Stromal cell of bone marrow (primary cell): ENCODE measurements at regions not wholly inside any gene's neighbourhood (a gene's known extent, or its start where the extent isn't known, plus 50 kb on each side); places are given as distances from the start of the nearest gene placed in this dataset.

Source experiments
- DNase-seq: peaks from one replicate; pipeline ENCODE4 v3.0.0-alpha.2; 2012; ENCODE audit warnings: low read depth

DNA sequence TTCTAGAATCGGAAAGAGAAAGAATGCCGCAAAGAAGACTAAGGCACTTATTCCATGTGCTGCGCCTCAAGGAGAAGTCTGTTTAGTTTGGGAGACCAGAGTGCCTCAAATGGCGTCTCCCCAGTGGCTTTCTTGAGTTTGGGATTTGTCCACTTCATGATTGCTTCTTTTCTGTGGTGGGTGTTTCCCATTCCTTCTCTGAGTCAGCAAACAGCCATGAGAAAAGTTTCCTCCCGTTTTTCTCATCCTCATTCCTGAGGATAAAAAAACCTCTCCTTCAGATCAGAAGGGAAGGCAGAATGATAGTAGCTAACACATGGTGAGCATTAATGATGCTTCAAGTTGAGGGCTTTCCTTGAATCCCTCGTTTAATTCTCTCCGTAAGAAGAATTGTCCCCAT, 275.9 kb upstream of the WWC1 start:
- peak; percentile 18 for DNase-seq

GRCh38 chr5:168017313-168017712, 274.1 kb upstream of the WWC1 start:
- no peak for DNase-seq

- DNase-seq: no peak
Measured at GRCh38 chr5:168019143-168019542, 272.3 kb upstream of the WWC1 start.

DNA sequence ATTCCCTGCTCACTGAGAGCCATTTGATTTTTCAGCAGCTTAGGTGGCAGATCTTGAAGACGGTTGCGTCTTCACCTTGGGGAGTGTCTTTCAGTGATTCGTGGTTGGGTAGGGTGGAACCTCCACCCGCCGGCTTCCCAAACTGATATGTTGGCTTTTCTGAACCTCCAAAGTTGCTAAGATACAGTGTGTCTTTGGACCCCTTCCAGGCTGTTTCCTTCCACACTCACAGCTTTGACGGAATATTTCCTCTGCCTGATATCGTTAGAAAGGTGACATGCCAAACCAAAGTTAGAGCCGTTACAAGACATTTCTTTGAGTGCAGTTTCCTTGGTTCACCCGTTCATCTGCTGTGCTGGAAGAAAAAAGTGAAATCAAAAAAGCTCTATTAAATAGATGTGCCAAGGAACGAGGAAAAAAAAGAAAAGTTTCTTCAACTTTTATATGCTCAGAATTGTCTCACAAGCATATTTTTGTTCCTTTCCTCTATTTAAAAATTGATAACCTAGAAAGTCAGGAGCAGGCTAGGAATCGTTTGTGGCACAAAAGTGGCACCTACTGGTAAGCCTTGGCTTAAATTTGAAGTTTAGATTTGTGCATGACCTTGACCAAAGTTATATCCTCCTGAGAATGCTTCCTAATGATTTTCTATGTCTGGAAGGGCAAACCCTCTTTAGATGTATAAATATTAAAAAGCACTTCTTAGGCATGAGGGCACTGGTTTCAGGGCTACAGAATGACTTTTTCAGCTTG, 270.7 kb upstream of the WWC1 start:
- peak; percentile 17 for DNase-seq

GRCh38 chr5:168022446-168023169, 268.8 kb upstream of the WWC1 start:
- DNase-seq: no peak

DNA sequence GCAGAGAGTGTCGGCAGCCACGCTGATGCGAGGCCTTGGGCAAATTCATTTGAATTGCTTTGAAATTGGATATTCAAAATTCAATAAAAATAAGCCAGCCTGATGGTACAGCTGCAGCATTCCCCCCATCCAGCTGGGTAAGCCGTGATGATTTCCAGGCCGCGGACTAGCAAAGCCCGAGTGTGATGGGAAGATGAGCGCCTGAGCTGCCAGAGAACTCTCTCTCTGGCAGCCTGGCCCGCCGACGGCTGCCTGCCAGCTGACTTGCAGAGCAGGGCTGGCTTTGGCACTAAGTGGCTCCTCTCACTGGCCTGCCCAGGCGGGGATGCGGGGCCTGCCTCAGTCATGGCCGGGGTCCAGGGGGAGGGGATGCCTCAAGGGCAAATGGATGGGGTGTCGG, 268.3 kb upstream of the WWC1 start:
- no peak for DNase-seq

DNA sequence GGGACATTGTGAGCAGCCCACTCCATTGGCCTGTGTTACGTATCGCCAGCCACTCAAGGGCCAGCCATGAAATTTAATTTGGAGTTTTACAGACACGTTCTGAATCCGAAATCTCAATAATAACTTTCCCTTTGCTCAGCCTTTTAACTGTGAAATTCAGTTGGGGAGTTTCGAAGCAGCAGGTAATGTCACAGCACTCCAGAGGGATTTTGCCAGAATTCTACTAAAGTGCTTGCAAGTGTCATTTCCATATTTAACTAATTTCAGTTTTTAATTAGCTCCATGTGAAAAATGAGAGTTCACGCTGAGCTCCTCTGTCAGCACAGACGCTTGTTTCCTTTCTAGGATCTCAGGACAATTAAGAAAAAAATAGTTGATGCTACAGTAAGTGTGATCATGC, 267.1 kb upstream of the WWC1 start:
- DNase-seq: no peak

DNA sequence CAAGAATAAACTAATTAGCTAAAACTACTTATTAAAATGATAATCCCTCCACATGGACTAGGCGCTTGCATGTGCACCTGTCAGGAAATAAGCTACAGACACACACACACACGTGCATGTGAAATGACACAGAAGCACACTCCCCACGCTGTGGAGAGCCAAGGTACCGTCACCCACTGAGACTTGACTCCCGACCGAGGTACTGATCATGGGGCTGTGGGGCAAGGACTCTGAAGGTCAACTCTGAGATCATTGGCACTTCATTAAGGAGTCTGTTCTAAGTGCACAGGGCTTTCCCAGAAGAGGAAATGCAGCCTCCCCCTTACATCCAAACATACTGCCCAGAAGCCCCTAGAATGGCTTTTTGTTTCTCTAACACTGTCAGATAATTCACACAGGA, 264.4 kb upstream of the WWC1 start:
- DNase-seq: no peak

DNA sequence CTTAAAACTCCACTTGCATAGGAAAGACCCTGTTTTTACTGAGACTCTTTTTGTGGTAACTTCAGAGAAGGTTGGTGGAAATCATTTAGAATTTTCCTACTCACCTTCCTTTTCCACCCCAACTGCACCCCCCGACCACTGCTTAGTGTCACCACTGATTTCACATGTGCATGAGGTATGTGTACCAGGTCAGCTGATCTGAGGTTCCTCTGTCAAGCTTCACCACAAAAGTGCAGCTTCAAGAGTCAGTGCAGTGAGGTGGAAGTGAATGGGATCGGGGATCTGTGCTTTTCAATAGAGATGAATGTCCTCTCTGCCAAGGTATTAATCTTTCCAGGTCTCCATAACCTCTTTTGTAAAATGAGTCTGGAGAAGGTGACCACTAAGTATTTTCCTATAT, 260.5 kb upstream of the WWC1 start:
- DNase-seq: no peak

- DNase-seq: no peak
Measured at GRCh38 chr5:168031614-168032013, 259.8 kb upstream of the WWC1 start.

- DNase-seq: no peak
Measured at GRCh38 chr5:168039039-168039438, 252.4 kb upstream of the WWC1 start.

DNA sequence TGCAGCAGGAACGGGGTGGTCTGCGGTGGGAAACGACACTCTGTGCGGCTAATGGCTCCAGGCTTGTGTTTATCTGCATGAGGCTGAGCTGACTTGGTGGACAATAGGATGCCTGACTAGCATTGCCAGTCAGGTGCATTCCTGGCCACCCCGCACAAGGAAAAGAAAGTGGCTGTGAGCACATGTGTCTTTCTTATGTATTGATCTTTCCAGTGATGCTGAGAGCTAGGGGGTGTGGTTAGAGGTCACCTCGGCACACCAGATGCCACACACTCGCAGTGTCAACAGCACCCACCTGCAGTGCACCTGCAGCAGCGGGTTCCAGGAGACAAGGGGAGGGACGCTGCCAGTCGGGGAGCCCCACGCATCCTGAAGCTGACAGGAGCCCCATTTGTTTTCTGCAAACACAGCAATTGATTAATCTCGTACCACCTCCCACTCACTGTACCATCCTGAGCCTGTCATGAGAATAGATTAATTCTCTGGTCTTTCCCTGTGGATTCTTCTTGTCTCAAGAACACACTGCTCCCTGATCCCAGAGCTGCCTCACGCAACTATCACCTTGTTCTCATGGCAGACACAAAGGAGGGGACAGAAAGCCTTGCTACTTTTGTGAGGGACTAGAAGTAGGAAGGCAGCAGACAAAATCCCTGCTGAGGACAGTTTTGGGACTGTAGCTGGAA, 251.7 kb upstream of the WWC1 start:
- DNase-seq: no peak

- no peak for DNase-seq
Measured at GRCh38 chr5:168041583-168041982, 249.9 kb upstream of the WWC1 start.

DNA sequence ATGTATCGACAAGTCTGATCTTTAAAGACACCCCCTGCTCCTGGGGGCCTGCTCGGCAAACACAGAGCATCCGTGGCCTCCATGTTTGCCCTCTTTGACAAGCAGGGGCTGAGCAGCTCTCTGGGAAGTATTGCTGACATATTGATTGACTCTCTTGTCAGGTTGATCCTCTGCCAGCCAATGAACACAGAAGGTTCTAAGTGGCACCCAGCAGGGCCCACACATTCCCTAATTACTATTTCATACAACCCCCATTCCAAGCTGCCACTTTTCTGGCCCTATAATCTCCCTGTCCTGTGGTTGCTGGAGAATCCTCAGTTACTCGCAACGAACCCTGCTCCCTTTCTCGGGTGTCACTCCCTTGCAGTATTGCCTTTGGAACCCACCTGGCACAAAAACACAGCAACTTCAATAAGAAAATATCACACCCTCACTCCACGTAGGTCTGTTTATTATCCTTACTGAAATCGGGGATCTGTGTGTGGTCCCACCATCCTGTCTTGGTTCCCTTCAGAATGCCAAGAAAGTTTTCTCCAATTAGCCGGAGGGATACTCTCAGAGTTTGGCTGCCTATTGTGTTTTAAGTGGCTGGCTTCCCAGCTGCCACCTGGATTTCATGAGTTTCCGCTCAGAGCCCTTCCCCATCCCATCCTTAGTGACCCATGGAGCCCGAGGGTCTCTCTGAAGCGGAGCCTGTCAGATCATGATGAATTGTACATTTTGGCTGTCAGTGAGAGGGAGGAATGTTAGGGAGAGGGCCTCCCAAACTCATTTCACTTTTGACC, 249.0 kb upstream of the WWC1 start:
- no peak for DNase-seq

GRCh38 chr5:168046163-168046562, 245.3 kb upstream of the WWC1 start:
- no peak for DNase-seq

DNA sequence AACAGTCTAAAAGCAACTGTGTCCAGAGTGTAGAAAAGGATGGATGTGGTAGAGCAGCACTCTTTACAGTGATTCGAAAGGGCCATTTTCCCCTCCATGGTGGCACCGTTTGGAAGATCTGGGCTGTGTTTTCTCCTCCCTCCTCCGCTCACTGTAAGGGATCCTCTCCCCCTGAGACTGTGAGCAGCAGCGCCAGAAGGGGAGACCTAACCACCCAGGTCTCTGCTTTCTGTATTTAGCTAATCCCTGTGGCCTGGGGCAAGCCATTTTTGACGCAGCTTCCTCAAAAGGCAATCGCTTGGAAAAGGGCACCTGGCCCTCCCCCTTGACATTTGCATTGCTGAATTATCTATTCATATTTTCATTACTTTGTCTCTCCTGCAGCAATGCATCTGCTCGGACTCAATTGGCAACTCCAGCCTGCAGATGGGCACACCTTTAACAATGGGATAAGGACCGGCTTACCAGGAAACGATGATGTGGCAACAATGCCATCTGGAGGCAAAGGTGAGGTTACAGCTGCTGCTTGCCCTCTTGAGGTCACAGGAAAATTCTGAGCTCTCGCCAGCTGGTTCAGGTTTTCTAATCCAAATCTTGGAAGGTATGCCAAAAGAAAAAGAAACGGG, 244.3 kb upstream of the WWC1 start:
- peak; percentile 8 for DNase-seq

GRCh38 chr5:168047669-168048111, 243.8 kb upstream of the WWC1 start:
- no peak for DNase-seq

DNA sequence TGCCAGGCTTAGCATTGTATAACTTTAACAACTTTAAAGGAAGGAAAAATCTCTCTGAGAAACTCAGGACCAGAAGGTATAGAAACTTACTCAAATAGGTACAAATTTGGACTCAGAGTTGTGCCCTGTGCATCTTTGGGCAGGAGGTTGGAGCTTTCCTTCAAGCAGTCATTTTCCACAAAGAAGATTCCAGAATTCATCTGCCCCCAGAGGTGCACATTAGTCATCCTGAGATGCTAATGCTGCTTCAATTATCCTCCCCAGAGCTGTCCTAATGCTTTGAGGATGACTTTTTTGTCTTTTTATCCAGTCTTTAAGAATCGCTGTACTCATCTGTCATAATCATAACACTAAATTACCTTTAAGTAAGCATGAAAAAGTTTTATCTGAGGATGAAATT, 243.0 kb upstream of the WWC1 start:
- DNase-seq: no peak

DNA sequence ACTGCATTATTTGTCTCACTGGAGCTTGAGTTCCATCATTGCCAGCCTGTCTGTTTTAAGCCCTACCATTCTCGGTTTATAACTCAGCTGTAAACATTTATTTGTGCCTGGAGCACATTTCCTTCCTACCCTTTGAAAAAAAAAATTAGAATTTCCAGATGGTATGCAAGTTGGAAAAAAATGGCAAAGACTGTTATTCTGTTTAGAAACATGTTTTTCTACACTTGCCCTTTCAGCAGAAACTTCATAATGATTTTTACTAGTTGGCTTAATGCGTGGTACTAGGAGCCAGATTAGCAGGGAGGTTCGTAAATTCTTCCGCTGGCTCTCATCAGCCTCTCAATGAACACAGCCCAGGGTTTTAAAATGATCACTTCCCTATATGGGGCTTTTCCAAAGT, 238.8 kb upstream of the WWC1 start:
- no peak for DNase-seq

GRCh38 chr5:168054091-168054490, 237.4 kb upstream of the WWC1 start:
- no peak for DNase-seq

DNA sequence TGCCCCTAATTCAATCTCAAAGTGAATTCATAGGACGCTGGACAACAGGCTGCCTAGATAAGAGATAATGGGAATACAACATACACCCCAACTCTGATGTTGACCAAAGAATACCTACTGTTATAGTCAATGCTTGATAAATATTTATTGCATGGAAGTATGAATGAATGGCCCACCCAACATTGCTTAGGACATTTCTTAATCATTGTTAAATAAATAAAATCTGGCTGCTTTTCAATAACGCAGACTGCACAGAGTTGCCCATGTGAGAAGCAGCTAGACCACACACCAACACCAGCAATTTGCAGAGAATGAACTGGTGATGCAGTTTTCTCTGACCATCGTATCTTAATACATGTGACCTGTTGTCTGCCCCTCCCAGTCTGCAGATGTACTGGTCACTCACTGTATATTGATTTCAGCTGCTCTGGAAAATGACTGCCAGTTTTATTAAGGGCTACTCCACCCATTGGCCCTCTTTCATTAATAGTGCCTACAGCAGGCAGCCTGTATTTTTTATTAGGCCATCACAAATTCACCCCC, 236.2 kb upstream of the WWC1 start:
- no peak for DNase-seq

DNA sequence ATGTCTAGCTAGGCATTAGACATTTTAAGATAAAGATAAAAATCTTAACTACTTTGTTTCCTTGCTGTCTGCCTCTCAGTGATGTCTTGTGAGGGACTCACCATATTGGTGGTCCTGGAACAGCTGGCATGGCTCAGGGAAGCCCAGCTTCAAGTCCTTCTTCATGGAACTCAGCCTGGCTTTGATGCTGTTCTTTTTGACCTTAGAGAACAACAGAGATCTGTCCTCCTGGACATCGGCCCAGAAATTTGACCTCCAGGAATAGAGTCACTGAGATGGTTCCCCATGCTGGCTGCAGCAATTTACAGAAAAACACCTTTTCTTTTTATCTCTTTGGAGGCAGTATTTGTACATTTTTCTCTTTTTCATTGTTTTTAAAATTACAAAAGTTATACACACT, 235.5 kb upstream of the WWC1 start:
- no peak for DNase-seq
